ENCODE measurements at regions not wholly inside any gene's neighbourhood (a gene's known extent, or its start where the extent isn't known, plus 50 kb on each side); places are given as distances from the start of the nearest gene placed in this dataset.

DNA sequence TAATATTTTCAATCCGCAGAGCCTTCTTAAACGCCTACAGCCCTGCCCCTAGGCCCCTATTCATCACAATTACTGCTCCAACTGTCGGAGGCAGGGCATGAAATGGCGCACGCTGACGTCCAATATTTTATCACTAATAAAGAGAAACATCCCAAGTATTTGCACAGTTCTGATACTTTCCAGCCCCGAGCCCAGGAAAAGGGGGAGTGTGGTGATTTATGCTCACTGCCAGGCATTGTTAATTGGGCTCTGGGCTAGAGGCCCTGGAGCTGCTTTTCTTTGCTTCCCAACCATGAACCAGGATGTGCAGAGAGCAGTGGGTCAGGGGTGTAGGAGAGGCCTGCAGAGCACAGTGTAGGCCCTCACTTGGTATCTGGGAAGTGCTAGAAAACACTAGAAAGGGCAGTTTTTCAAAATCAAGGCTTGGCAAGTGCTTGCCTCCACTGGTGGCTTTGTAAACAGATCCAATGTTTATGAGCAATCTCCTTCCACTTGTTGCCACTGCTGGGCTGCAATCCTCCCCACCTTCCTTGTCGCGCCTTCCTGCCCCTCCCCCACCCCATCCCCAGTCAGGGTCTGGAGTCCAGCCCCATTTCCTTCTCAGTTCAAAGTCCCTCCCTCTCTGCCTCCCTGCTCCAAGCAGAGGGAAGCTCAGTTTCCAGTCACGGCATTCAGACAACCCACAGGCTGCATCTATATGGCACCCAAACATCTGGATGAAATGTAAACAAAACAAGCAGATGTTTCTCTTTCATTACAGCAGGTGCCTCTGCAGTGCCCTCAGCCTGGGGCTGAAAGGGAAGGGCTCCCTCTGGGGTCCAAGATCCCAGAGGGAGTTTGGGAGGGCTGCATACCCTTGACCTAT lies 83.9 kb upstream of the PKDCC start:
- ATAC-seq: peak; percentile 94
- peak; percentile 91 for DNase-seq
- intact Hi-C loops (cut with DNase I, micrococcal nuclease): no loop called here

DNA sequence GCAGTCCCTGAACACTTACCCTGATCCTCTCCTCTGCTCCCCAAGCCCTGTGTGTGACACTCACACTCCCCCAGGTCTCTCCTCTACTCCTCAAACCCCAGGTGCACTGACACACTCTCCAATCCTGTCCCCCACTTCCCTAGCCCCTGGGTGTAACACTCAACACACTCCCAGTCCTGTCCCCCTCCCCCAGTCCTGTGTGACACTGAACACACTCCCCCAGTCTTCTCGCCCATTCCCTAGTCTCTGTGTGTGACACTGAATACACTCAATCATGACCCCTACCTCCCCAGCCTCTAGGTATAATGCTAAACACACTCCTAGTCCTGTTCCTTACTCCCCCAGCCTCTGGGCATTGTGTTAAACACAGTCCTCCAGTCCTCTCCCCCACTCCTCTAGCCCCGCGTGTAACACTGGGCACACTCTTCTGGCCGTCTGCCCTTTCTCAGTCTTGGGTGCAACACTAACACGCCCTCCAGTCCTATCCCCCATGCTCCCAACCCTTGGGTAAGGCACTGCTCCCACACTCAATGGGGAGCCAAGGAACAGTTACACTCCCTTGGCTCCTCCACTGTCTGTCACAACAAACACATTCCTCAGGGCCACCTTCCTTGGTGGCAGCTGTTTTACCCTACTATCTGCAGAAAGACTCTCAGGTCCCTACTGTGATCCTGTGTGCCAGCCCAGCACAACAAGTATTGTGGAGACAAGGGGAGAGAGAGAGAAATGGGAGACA lies 82.5 kb upstream of the PKDCC start:
- intact Hi-C loops (cut with DNase I, micrococcal nuclease): no loop called here
- ATAC-seq (no peak), DNase-seq (no peak)

- intact Hi-C loops (cut with DNase I, micrococcal nuclease): no loop called here
- DNase-seq (peak in 1 of 2 donors; percentile 35), ATAC-seq (no peak)
Observed at GRCh38 chr2:41965909-41966295, 81.9 kb upstream of the PKDCC start.

- peak; percentile 46 for ATAC-seq
- intact Hi-C loops (cut with DNase I, micrococcal nuclease): no loop called here
- peak; percentile 70 to 74 for DNase-seq
Observed at GRCh38 chr2:41966431-41966893, 81.4 kb upstream of the PKDCC start.

- ATAC-seq: no peak
- DNase-seq: peak; percentile 11 to 46
- intact Hi-C loops (cut with DNase I, micrococcal nuclease): no loop called here
Observed at GRCh38 chr2:41966920-41967319, 80.9 kb upstream of the PKDCC start.

- intact Hi-C loops (cut with DNase I, micrococcal nuclease): no loop called here
- DNase-seq (peak; percentile 64 to 72), ATAC-seq (peak; percentile 58)
Observed at GRCh38 chr2:41967476-41968181, 80.2 kb upstream of the PKDCC start.

GRCh38 chr2:41968182-41968578 lies 79.6 kb upstream of the PKDCC start:
- ATAC-seq (no peak), DNase-seq (no peak)
- intact Hi-C loops (cut with DNase I, micrococcal nuclease): no loop called here

DNA sequence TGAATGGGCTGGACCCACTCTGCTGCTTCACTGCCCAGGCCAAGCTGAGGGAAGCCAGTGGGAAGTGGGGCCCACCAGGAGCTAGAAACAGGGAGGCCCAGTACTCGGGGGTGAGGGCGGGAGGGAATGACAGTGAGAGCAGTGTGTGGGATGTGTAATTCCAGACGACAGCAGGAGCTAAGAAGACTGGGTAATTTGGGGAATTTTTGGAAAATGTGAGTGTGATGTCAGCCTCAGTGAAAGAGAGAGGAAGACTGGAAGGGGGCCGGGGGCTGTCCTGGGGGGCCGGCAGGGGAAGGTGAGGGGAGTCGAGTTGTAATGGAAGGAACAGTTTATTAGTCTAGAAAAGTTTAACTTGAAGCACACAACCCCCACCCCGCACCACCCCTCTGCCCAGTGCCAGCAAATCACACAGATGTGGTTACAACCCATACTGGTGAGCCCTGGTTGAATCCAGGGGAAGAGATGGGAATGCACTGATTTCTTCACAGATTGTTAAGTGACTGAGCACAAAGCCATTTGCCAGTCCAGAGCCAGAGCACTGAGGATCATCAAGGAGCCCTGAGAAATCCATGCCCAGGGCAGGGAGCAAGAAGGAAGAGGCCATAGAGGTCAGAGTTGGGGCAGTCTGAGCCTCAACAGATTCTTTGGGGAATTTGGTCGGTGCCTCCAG lies 76.7 kb upstream of the PKDCC start:
- no peak for DNase-seq
- intact Hi-C loops (cut with DNase I, micrococcal nuclease): no loop called here
- no peak for ATAC-seq

- no peak for ATAC-seq
- intact Hi-C loops (cut with DNase I, micrococcal nuclease): no loop called here
- no peak for DNase-seq
Observed at GRCh38 chr2:41972179-41972578, 75.6 kb upstream of the PKDCC start.

DNA sequence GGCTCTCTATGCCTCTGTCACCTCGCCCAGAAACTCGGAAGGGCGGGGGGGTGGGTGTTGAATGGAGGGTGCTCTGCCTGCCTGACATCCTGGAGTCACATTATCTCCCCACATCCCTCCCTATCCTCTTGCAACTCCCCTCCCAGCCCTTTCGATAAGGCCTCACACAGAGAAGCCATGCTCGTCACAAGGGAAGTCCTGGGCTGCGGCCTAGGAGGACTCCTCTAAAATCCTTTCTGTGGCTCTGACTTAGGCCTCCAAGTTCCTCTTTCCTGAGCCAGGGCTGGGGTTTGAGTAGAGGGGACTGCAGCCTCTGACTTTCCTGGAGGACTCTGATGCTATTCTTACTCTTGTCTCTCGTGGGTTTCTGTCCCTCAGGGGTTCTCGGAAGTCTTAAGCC lies 75.0 kb upstream of the PKDCC start:
- no peak for DNase-seq
- intact Hi-C loops (cut with DNase I, micrococcal nuclease): no loop called here
- ATAC-seq: no peak

DNA sequence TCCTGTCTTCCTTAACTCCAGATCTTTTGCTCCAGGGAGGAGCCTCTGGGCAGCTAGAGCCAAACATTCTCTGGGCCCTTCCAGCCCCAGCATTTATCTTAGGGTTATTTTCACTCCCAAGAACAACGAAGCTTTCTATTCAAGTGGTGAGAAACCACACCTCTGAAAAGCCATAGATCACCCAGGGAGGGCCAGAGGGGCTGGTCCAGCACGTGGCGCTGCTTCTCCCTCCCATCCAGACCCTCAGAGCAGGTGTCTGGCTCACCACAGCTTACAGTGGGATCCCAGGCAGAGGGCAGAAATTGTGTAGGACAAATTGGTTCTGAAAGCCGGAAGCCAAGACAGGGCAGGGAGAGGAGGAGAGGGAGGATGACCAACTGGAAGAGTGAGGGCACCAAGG lies 74.0 kb upstream of the PKDCC start:
- intact Hi-C loops (cut with DNase I, micrococcal nuclease): no loop called here
- DNase-seq (no peak), ATAC-seq (no peak)

DNA sequence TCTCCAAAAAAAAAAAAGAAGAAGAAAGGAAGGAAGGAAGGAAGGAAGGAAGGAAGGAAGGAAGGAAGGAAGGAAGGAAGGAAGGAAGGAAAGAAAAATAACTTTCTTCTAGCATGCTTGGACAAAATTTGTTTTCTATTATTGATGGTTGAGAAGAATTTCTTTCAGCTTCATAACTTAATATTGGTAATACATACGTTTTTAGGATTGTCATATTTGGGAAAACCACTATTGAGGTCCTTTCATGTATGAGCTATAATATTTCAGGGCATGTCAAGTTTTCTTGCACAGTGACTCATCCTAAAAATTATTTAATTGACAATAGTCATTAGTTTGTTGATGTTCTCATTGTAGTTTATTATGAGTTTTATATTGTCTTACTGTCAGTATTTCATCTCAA lies 66.4 kb upstream of the PKDCC start:
- DNase-seq: no peak
- no peak for ATAC-seq
- intact Hi-C loops (cut with DNase I, micrococcal nuclease): no loop called here

DNA sequence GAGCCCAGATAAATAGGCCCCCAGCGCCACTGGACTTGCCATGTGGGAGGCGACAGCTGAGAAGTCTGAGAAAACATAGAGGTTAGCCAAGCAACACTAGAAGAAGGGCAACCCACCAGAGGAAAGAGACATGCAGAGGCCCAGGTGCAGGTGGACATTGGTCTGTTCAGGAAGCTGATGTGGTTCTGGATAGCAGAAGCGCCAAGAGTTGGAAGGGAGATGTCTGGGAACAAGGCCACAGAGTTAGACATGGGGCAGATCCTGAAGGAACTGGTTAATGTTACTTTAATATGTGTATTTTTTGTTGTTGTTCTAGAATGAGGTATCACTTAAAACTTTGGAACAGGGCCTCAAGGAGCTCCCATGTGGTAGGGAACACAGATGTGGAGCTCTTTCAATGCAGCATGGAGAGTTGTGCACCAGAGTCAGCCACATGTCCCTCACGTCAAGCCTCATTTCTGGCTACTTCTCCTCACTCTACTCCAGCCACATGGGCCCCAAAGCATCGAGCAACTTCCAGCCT lies 62.2 kb upstream of the PKDCC start:
- no peak for ATAC-seq
- intact Hi-C loops (cut with DNase I, micrococcal nuclease): no loop called here
- DNase-seq: no peak

- DNase-seq (no peak), ATAC-seq (no peak)
- intact Hi-C loops (cut with DNase I, micrococcal nuclease): no loop called here
Observed at GRCh38 chr2:41989501-41990180, 58.2 kb upstream of the PKDCC start.

GRCh38 chr2:41990245-41990644 lies 57.6 kb upstream of the PKDCC start:
- DNase-seq (no peak), ATAC-seq (no peak)
- intact Hi-C loops (cut with DNase I, micrococcal nuclease): no loop called here

GRCh38 chr2:41990688-41991087 lies 57.1 kb upstream of the PKDCC start:
- intact Hi-C loops (cut with DNase I, micrococcal nuclease): no loop called here
- no peak for ATAC-seq
- no peak for DNase-seq

- DNase-seq (no peak), ATAC-seq (no peak)
- intact Hi-C loops (cut with DNase I, micrococcal nuclease): no loop called here
Observed at GRCh38 chr2:41992056-41992642, 55.7 kb upstream of the PKDCC start.

All from left colon (tissue), 2 donors.